D721Med (cell line): ENCODE measurements at regions not wholly inside any gene's neighbourhood (a gene's known extent, or its start where the extent isn't known, plus 50 kb on each side); places are given as distances from the start of the nearest gene placed in this dataset.

ENCODE experiments used
- DNase-seq: peaks from one replicate; pipeline ENCODE4 v3.0.0; 2011; ENCODE audit warnings: low spot score; ENCODE audit not compliant: insufficient read length
- FAIRE-seq: peaks from 2 replicates; lab custom pipeline; 2011; peaks lifted over from hg19 to GRCh38; lab: Jason Lieb, UNC
- CTCF ChIP-seq: IDR thresholded peaks from 2 replicates; pipeline ENCODE4 v1.5.1; 2012; ENCODE audit warnings: mild to moderate bottlenecking, control low read depth; ENCODE audit not compliant: insufficient read depth; ENCODE audit errors: missing control alignments

- FAIRE-seq (no peak), DNase-seq (no peak)
- TF ChIP-seq CTCF: no peak
These were observed 879.1 kb downstream of the SH3BGRL start for GRCh38 chrX:82081027-82081426.

- TF ChIP-seq CTCF: no peak
- DNase-seq: no peak
- FAIRE-seq: no peak
These were observed 885.8 kb downstream of the SH3BGRL start for GRCh38 chrX:82087699-82088098.

GRCh38 chrX:82092307-82092706, 890.4 kb downstream of the SH3BGRL start:
- FAIRE-seq: no peak
- no peak for TF ChIP-seq CTCF
- no peak for DNase-seq

GRCh38 chrX:82125103-82125502, 923.2 kb downstream of the SH3BGRL start:
- TF ChIP-seq CTCF: no peak
- DNase-seq (no peak), FAIRE-seq (no peak)

- no peak for TF ChIP-seq CTCF
- DNase-seq (no peak), FAIRE-seq (no peak)
These were observed 925.6 kb downstream of the SH3BGRL start for GRCh38 chrX:82127228-82128123.

GRCh38 chrX:82134378-82134777, 932.5 kb downstream of the SH3BGRL start:
- DNase-seq (no peak), FAIRE-seq (no peak)
- no peak for TF ChIP-seq CTCF

GRCh38 chrX:82141942-82142341, 940.0 kb downstream of the SH3BGRL start:
- DNase-seq (no peak), FAIRE-seq (no peak)
- TF ChIP-seq CTCF: no peak
